Prostate gland (tissue), 2 donors: ENCODE measurements at regions not wholly inside any gene's neighbourhood (a gene's known extent, or its start where the extent isn't known, plus 50 kb on each side); places are given as distances from the start of the nearest gene placed in this dataset.

Source experiments
- DNase-seq: peaks from one replicate; pipeline ENCODE4 v3.0.0-alpha.2; 2019; ENCODE audit warnings: low spot score
- H3K27ac ChIP-seq, 2 donors: fragments of 200-600 bp; sonication (generic); 2 replicates each; pipeline ENCODE4 v1.5.1; 2017 to 2019
- H3K27me3 ChIP-seq: fragments of 200-600 bp; sonication (generic); replicated peaks from 2 replicates; pipeline ENCODE4 v1.5.1; 2019; ENCODE audit not compliant: insufficient read depth
- H3K36me3 ChIP-seq, 2 donors: fragments of 200-600 bp; sonication (generic); 1 replicate in 1 of 2; 2 replicates in 1 of 2; pipeline versions ENCODE4 v1.5.1 to v1.8.1; 2017 to 2019
- H3K4me1 ChIP-seq: fragments of 200-600 bp; sonication (generic); replicated peaks from 2 replicates; pipeline ENCODE4 v1.5.1; 2019
- H3K4me3 ChIP-seq, 2 donors: fragments of 200-600 bp; sonication (generic); 2 replicates each; pipeline ENCODE4 v1.5.1; 2017 to 2019
- H3K9me3 ChIP-seq: fragments of 200-600 bp; sonication (generic); 2 replicates; pipeline ENCODE4 v1.5.1; 2017
- CTCF ChIP-seq, 4 experiments: fragments of 200-600 bp in 2 of 4; fragments of 450-650 bp in 2 of 4; sonication (generic) in 2 of 4; IDR thresholded peaks; 1 replicate in 3 of 4; 2 replicates in 1 of 4; pipeline ENCODE4 v1.5.1; 2016 to 2019; ENCODE audit warnings: antibody characterized with exemption in 4 of 4, mild to moderate bottlenecking in 2 of 4, moderate library complexity in 2 of 4
- POLR2A ChIP-seq: fragments of 450-650 bp; IDR thresholded peaks from one replicate; pipeline ENCODE4 v1.6.1; 2016; ENCODE audit warnings: antibody characterized with exemption, mild to moderate bottlenecking
- POLR2AphosphoS5 ChIP-seq: sonication (generic); formaldehyde crosslinking; IDR thresholded peaks from one replicate; pipeline ENCODE4 v1.6.1; 2017; ENCODE audit warnings: antibody characterized with exemption
- WGBS: methylation state at CpG from one replicate; pipeline ENCODE4 v1.1.5; 2018; 5-methylcytosine and 5-hydroxymethylcytosine counted together
- intact Hi-C: fragments of 100-400 bp; cut with DNase I; formaldehyde crosslinking; loops from one replicate; pipeline ENCODE4 v1.14.2; 2022

- whole genome bisulfite sequencing, result 55% methylated on average over 5 of the region's 5 CpGs
- H3K27me3 ChIP-seq, result no peaks in the 10 kb centered on the region
- no peak overlapping the region for H3K4me3 ChIP-seq
- intact Hi-C loops, result loop anchor here (5.0 to 10.0 kb wide), 2 partner anchors 62 to 169 kb away; partner anchors contain the start of gene UXS1
- no peak overlapping the region for H3K27ac ChIP-seq
- H3K9me3 ChIP-seq, result no peaks in the 10 kb centered on the region
- H3K4me1 ChIP-seq, result no peaks in the 10 kb centered on the region
- H3K36me3 ChIP-seq, result no peaks in the 10 kb centered on the region
- TF ChIP-seq POLR2A (no peak), POLR2AphosphoS5 (no peak), CTCF (IDR thresholded peaks at IDR 0.05) (no peak)
- DNase-seq, result no peak
Observed at GRCh38 chr2:106025796-106026195, 168.3 kb downstream of the UXS1 start.

DNA sequence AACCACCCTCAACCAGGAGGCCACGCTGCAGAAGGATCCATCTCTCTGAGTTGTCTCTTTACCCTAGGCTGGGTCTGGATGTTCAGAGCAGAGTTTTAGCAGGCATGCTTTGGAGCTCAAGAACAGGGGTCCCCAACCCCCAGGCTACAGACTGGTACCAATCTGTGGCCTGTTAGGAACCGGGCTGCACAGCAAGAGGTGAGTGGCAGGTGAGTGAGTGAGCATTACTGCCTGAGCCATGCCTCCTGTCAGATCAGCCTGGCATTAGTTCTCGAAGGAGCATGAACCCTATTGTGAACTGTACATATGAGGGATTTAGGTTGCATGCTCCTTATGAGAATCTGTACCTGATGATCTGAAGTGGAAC, 172.5 kb downstream of the UXS1 start:
- WGBS, result 70% methylated on average over 3 of the region's 3 CpGs
- Histone ChIP-seq H3K4me1 (no peaks in the 10 kb centered on the region), H3K36me3 (no peaks in the 10 kb centered on the region), H3K9me3 (no peaks in the 10 kb centered on the region), H3K27ac (no peak overlapping the region), H3K4me3 (no peak overlapping the region), H3K27me3 (no peaks in the 10 kb centered on the region)
- intact Hi-C loops, result loop anchor here (10.0 kb wide), 1 partner anchor 173 kb away; the partner anchor contains the start of gene UXS1
- TF ChIP-seq POLR2A, result no peak
- TF ChIP-seq CTCF (IDR thresholded peaks at IDR 0.05), result no peak
- TF ChIP-seq POLR2AphosphoS5, result no peak
- DNase-seq, result no peak

GRCh38 chr2:106020821-106021661, 173.1 kb downstream of the UXS1 start:
- intact Hi-C loops, result loop anchor here (10.0 kb wide), 1 partner anchor 174 kb away; the partner anchor contains the start of gene UXS1

GRCh38 chr2:106020032-106020431, 174.1 kb downstream of the UXS1 start:
- no peak for DNase-seq
- TF ChIP-seq POLR2AphosphoS5 (no peak), CTCF (IDR thresholded peaks at IDR 0.05) (no peak), POLR2A (no peak)
- 54% methylated on average over 4 of the region's 4 CpGs for WGBS
- Histone ChIP-seq H3K27ac (no peak overlapping the region), H3K4me1 (no peaks in the 10 kb centered on the region), H3K36me3 (no peaks in the 10 kb centered on the region), H3K27me3 (no peaks in the 10 kb centered on the region), H3K9me3 (no peaks in the 10 kb centered on the region), H3K4me3 (no peak overlapping the region)
- intact Hi-C loops, result loop anchor here (10.0 kb wide), 1 partner anchor 175 kb away; the partner anchor contains the start of gene UXS1

More at GRCh38 chr2:106020821-106021661, 173.1 kb downstream of the UXS1 start:
- no peak for DNase-seq
- H3K9me3 ChIP-seq, result no peaks in the 10 kb centered on the region
- peak overlapping the region in 1 of 2 donors; percentile 30 for H3K27ac ChIP-seq
- no peak overlapping the region for H3K4me3 ChIP-seq
- no peaks in the 10 kb centered on the region for H3K4me1 ChIP-seq
- no peaks in the 10 kb centered on the region for H3K27me3 ChIP-seq
- TF ChIP-seq CTCF (IDR thresholded peaks at IDR 0.05) (no peak), POLR2AphosphoS5 (no peak), POLR2A (no peak)
- WGBS, result 34% methylated on average over 12 of the region's 12 CpGs
- H3K36me3 ChIP-seq, result no peaks in the 10 kb centered on the region

DNA sequence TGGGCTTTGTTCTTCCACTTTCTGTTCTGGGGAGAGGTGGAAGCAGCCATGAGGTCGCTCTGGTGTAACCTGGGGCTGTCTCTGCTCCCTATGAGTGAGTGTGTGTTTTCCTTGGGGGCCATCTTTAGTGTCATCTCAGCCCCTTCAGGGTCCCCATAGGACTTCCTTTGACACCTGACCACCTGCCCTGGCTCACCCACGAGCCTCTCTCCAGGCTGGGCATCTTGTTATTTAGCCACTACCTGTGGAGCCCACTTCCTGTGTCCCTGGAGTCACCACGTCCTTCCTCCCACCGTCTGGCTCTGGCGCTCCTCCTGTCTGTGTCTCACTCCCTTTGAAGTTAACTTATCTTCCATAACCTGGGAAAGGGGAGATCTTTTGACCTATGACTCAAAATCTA, 176.0 kb downstream of the UXS1 start:
- Histone ChIP-seq H3K9me3 (no peaks in the 10 kb centered on the region), H3K27me3 (no peaks in the 10 kb centered on the region), H3K27ac (no peak overlapping the region), H3K36me3 (no peaks in the 10 kb centered on the region), H3K4me1 (no peaks in the 10 kb centered on the region), H3K4me3 (no peak overlapping the region)
- TF ChIP-seq CTCF (IDR thresholded peaks at IDR 0.05) (no peak), POLR2AphosphoS5 (no peak), POLR2A (no peak)
- intact Hi-C loops, result no loop called here
- WGBS, result 61% methylated on average over 5 of the region's 5 CpGs
- DNase-seq, result no peak
